GM13976 (cell line): ENCODE measurements at regions not wholly inside any gene's neighbourhood (a gene's known extent, or its start where the extent isn't known, plus 50 kb on each side); places are given as distances from the start of the nearest gene placed in this dataset.
"Not testable (repeated sequence)": the region's sequence is repeated elsewhere in the genome, so short reads cannot be mapped to it uniquely, and the experiment has no call there.

Experiments used
- DNase-seq: peaks from one replicate; pipeline ENCODE4 v3.0.0; 2012; ENCODE audit warnings: low spot score
- CTCF ChIP-seq: IDR thresholded peaks from 2 replicates; pipeline ENCODE4 v1.5.1; 2012; ENCODE audit warnings: borderline replicate concordance, mild to moderate bottlenecking; ENCODE audit not compliant: insufficient read depth; ENCODE audit errors: extremely low read depth, missing control alignments, control extremely low read depth
- in situ Hi-C: fragments of 300-500 bp; cut with MboI; formaldehyde crosslinking; loops from one replicate; pipeline ENCODE4 v1.12.0; 2022; ENCODE audit warnings: low sequenced_read_pairs, mixed read lengths, inconsistent platforms; ENCODE audit not compliant: unreplicated experiment

DNA sequence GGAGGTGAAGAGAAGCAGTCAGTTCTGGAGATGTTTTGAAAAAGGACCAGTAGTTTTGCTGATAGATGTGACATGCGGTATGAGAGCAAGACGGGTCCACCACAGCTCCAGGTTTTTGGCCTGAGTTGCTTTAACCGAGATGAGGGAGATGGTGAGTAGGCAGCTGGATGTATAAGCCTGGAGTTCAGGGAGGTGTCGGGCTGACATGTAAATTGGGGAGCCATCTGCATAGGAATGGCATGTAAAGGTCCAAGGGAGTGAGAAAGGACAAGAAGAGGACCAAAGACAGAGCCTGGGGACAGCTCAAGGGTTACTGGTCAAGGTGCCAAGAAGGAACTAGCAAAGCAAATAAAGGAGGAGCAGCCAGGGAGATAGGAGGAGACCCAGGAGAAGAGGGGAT, 503.7 kb downstream of the MATN1 start:
- in situ Hi-C loops = no loop called here

GRCh38 chr1:30218438-30218837, 504.9 kb downstream of the MATN1 start:
- in situ Hi-C loops = no loop called here
- no peak for TF ChIP-seq CTCF
- no peak for DNase-seq

More for the DNA sequence above, 503.7 kb downstream of the MATN1 start:
- no peak for DNase-seq
- TF ChIP-seq CTCF = no peak

GRCh38 chr1:30216602-30217001, 506.8 kb downstream of the MATN1 start:
- no peak for TF ChIP-seq CTCF
- in situ Hi-C loops = no loop called here
- DNase-seq = no peak

DNA sequence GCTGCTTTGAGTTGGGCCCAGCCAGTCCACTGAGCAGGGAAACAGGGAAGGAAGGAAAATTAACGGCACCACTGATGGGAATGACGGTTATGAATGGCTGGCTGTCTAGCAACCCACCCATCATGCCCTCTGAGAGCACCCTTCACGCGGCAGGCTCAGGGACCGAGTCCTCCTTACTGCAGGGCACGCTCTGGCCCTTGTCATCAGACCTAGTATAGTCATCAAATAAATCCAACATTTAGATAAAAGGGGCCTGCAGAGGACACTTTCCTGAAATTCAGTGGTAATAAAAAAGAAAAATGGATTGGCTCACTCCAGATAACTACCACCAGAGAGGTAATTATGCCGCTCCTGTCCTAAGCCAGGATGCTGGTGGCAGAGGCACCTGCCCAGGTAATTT, 509.4 kb downstream of the MATN1 start:
- no peak for DNase-seq
- in situ Hi-C loops = no loop called here
- TF ChIP-seq CTCF = no peak

- in situ Hi-C loops, DNase-seq: not testable (repeated sequence)
Observed at GRCh38 chr1:30207962-30208361, 515.4 kb downstream of the MATN1 start.

DNA sequence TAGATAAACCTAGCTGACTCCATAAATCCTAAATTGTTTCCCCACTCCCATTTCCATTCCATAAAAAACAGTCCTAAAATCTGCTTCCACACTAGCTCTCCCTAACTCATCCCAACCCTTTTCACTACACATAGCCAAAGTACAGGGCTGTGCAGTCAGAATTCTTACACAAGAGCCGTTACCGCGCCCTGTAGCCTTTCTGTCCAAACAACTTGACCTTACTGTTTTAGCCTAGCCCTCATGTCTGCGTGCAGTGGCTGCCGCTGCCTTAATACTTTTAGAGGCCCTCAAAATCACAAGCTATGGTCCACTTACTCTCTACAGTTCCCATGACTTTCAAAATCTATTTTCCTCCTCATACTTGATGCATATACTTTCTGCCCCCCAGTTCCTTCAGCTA, 516.8 kb downstream of the MATN1 start:
- in situ Hi-C loops, DNase-seq: not testable (repeated sequence)

- in situ Hi-C loops, DNase-seq: not testable (repeated sequence)
Observed at GRCh38 chr1:30204916-30205315, 518.5 kb downstream of the MATN1 start.

DNA sequence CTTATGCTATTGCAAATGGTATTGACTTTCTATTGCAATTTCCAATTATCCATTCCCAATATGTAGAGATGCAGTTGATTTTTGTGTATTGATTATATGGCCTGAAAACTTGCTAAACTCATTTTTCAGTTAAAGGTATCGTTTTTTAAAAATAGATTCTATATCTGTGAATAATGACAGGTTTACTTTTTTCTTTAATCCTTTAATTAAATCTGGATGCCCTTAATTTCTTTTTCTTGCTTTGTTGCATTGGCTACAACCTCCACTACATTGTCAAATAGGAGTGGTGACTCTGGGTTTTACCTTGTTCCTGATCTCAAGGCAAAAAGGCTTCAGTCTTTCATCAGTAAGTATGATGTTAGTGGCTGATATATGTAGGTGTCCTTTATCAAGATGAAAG, 522.4 kb downstream of the MATN1 start:
- no peak for TF ChIP-seq CTCF
- in situ Hi-C loops = no loop called here
- no peak for DNase-seq

DNA sequence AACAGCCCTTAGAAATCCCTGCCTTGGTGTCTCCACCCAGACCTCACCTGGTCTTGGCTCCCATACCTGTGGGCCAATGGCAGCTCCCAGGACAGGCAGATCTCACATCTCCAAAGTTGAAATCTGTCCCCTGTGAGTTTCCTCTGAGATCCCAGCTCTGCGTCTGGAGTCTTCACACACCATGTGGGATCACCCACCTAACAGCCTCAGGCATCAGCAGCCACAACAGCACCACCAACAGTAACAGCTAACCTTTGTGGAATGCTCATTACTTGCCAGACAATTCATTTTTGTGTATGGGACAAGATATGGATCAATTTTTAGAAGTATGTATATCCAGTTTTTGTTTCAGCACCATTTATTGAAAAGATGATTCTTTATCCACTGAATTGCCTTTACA, 523.2 kb downstream of the MATN1 start:
- in situ Hi-C loops = no loop called here
- no peak for DNase-seq
- no peak for TF ChIP-seq CTCF
